HepG2 (cell line): ENCODE measurements at regions not wholly inside any gene's neighbourhood (a gene's known extent, or its start where the extent isn't known, plus 50 kb on each side); places are given as distances from the start of the nearest gene placed in this dataset.

Source experiments
- ATAC-seq: fragments of 200-7000 bp; cut with Tn5 transposase; 3 replicates; pipeline ENCODE4 v1.9.1; 2020; ENCODE audit warnings: mild to moderate bottlenecking, moderate library complexity
- BruUV-seq: library from RNA; stranded (reverse); fragments of 400-500 nt; replicated peaks from 2 replicates; lab custom pipeline; 2021; lab: Mats Ljungman, UMichigan
- CTCF ChIA-PET: fragments of 300-600 bp; formaldehyde crosslinking; extraction: SDS; loops from one replicate; lab custom pipeline; 2021; ENCODE audit warnings: low total read pairs, inconsistent platforms, low intra/inter-chr PET ratio; lab: Yijun Ruan, JAX
- POLR2A ChIA-PET: fragments of 350-600 bp; sonication (Branson Sonifier 250); formaldehyde crosslinking; loops from one replicate; lab custom pipeline; 2020; ENCODE audit warnings: antibody characterized with exemption, inconsistent platforms; lab: Yijun Ruan, JAX
- DNase-seq: peaks from one replicate; pipeline ENCODE4 v3.0.0-alpha.2; 2015; ENCODE audit warnings: low spot score
- FAIRE-seq: peaks from 3 replicates; lab custom pipeline; 2011; peaks lifted over from hg19 to GRCh38; lab: Jason Lieb, UNC
- H2AFZ ChIP-seq: one replicate; pipeline ENCODE4 v1.6.1; 2011; ENCODE audit warnings: low read length, inconsistent platforms
- H3K27ac ChIP-seq: fragments of 300-600 bp; 3 replicates; pipeline ENCODE4 v1.8.0; 2011; ENCODE audit warnings: mixed run types, mild to moderate bottlenecking, mixed read lengths, low read length, inconsistent platforms; ENCODE audit not compliant: insufficient read depth; ENCODE audit errors: extremely low read length
- H3K27me3 ChIP-seq, 2 experiments: fragments of 200-600 bp in 1 of 2; 2 replicates in 1 of 2; 3 replicates in 1 of 2; pipeline versions ENCODE4 v1.6.0 to v1.8.0; 2011; ENCODE audit warnings: low read length in 2 of 2, mild to moderate bottlenecking in 2 of 2, moderate library complexity in 2 of 2, inconsistent platforms in 1 of 2; ENCODE audit not compliant: insufficient read depth in 2 of 2, control insufficient read depth in 1 of 2
- H3K36me3 ChIP-seq, 2 experiments: fragments of 200-600 bp in 1 of 2; replicated peaks in 1 of 2; 2 replicates in 1 of 2; 3 replicates in 1 of 2; pipeline versions ENCODE4 v1.5.1 to v1.8.0; 2011; ENCODE audit warnings: low read length in 2 of 2, inconsistent platforms in 1 of 2; ENCODE audit not compliant: insufficient read depth in 2 of 2, control insufficient read depth in 1 of 2
- H3K4me1 ChIP-seq: 2 replicates; pipeline ENCODE4 v1.5.1; 2012; ENCODE audit warnings: low read length, inconsistent platforms; ENCODE audit not compliant: insufficient read depth
- H3K4me2 ChIP-seq: 2 replicates; pipeline ENCODE4 v1.6.0; 2011; ENCODE audit warnings: low read depth, low read length, inconsistent platforms
- H3K4me3 ChIP-seq, 3 experiments: fragments of 200-600 bp in 1 of 3; sonication (generic), shearing (Covaris generic) in 1 of 3; replicated peaks in 1 of 3; 2 replicates each; pipeline ENCODE4 v1.5.1; 2011 to 2016; ENCODE audit warnings: low read length in 3 of 3, inconsistent platforms in 2 of 3, low read depth in 2 of 3, mild to moderate bottlenecking in 2 of 3, control low read depth in 1 of 3, mixed read lengths in 1 of 3; ENCODE audit not compliant: insufficient read depth in 1 of 3
- H3K79me2 ChIP-seq: one replicate; pipeline ENCODE4 v1.6.1; 2011; ENCODE audit warnings: low read length, inconsistent platforms; ENCODE audit not compliant: insufficient read depth
- H3K9ac ChIP-seq: 2 replicates; pipeline ENCODE4 v1.6.0; 2011; ENCODE audit warnings: mild to moderate bottlenecking, low read depth, low read length, inconsistent platforms; ENCODE audit not compliant: insufficient read depth
- H3K9me3 ChIP-seq: 2 replicates; pipeline ENCODE4 v1.5.1; 2012; ENCODE audit warnings: mild to moderate bottlenecking, low read length
- H4K20me1 ChIP-seq: 2 replicates; pipeline ENCODE4 v1.6.0; 2011; ENCODE audit warnings: inconsistent platforms, mild to moderate bottlenecking, low read length, moderate library complexity; ENCODE audit not compliant: insufficient read depth
- HOXA7 ChIP-seq: sonication (generic); formaldehyde crosslinking; IDR thresholded peaks from 2 replicates; pipeline ENCODE4 v1.8.1; 2022; ENCODE audit warnings: mild to moderate bottlenecking, missing genetic modification reagents, moderate library complexity
- MLX ChIP-seq: IDR thresholded peaks from 2 replicates; pipeline ENCODE4 v1.6.1; 2016
- MXD1 ChIP-seq: sonication (generic); formaldehyde crosslinking; IDR thresholded peaks from 2 replicates; pipeline ENCODE4 v1.4.0; 2020; ENCODE audit warnings: mild to moderate bottlenecking, missing genetic modification reagents
- PAX8 ChIP-seq: sonication (generic); formaldehyde crosslinking; IDR thresholded peaks from 2 replicates; pipeline ENCODE4 v1.8.0; 2022; ENCODE audit warnings: mild to moderate bottlenecking, missing genetic modification reagents, borderline replicate concordance
- PBX2 ChIP-seq: IDR thresholded peaks from 2 replicates; pipeline ENCODE4 v1.6.1; 2016; ENCODE audit warnings: control low read depth
- PHB2 ChIP-seq: fragments of 450-650 bp; IDR thresholded peaks from 2 replicates; pipeline ENCODE4 v1.6.1; 2018; ENCODE audit not compliant: partially characterized antibody
- REXO4 ChIP-seq: sonication (generic); formaldehyde crosslinking; IDR thresholded peaks from 2 replicates; pipeline ENCODE4 v1.8.0; 2022; ENCODE audit warnings: missing genetic modification reagents, mild to moderate bottlenecking, borderline replicate concordance
- SMAD1 ChIP-seq: sonication (generic); formaldehyde crosslinking; IDR thresholded peaks from 2 replicates; pipeline ENCODE4 v1.4.0; 2020; ENCODE audit warnings: missing genetic modification reagents, low read depth, mild to moderate bottlenecking, borderline replicate concordance
- SNAPC2 ChIP-seq: sonication (generic); formaldehyde crosslinking; IDR thresholded peaks from 2 replicates; pipeline ENCODE4 v1.8.1; 2022; ENCODE audit warnings: mild to moderate bottlenecking, missing genetic modification reagents
- SP4 ChIP-seq: sonication (generic); formaldehyde crosslinking; IDR thresholded peaks from 2 replicates; pipeline ENCODE4 v1.8.1; 2023; ENCODE audit warnings: mild to moderate bottlenecking, missing genetic modification reagents
- YY1 ChIP-seq: IDR thresholded peaks from 2 replicates; pipeline ENCODE4 v1.6.1; 2011; ENCODE audit warnings: low read length, low read depth, moderate library complexity, mild to moderate bottlenecking; ENCODE audit not compliant: insufficient read depth, insufficient replicate concordance
- ZBTB40 ChIP-seq, 2 experiments: fragments of 450-650 bp in 1 of 2; sonication (generic) in 1 of 2; formaldehyde crosslinking in 1 of 2; IDR thresholded peaks; 2 replicates each; pipeline versions ENCODE4 v1.6.1 to v1.8.0; 2016 to 2022; ENCODE audit warnings: antibody characterized with exemption in 1 of 2, mild to moderate bottlenecking in 1 of 2, missing genetic modification reagents in 1 of 2
- ZNF678 ChIP-seq: sonication (generic); formaldehyde crosslinking; IDR thresholded peaks from 2 replicates; pipeline ENCODE4 v1.4.0; 2020; ENCODE audit warnings: mild to moderate bottlenecking, missing genetic modification reagents
- WGBS: methylation state at CpG from one replicate; pipeline ENCODE4 v1.1.6; 2017; ENCODE audit warnings: low lambda C conversion rate; 5-methylcytosine and 5-hydroxymethylcytosine counted together
- in situ Hi-C: cut with HindIII; loops from 2 replicates; pipeline ENCODE4 v1.10.0; 2017; ENCODE audit warnings: low pct_unique_long_range_greater_than_20kb; ENCODE audit not compliant: extremely low pct_ligation_motif_present
- intact Hi-C: fragments of 100-400 bp; cut with micrococcal nuclease; formaldehyde crosslinking; loops from one replicate; pipeline ENCODE4 v1.10.0; 2022; ENCODE audit not compliant: unreplicated experiment

GRCh38 chr6:4635666-4636065 lies 140.5 kb upstream of the CDYL start (continued):
- TF ChIP-seq PBX2 (CRISPR knock-in tag) (no peak), SMAD1 (no peak), SP4 (CRISPR knock-in tag) (no peak), REXO4 (no peak)

GRCh38 chr6:4632421-4632820 lies 143.8 kb upstream of the CDYL start:
- no peak overlapping the region for H3K9ac ChIP-seq
- no peak overlapping the region for H3K4me3 ChIP-seq
- H4K20me1 ChIP-seq, result no peaks in the 10 kb centered on the region
- no peaks in the 10 kb centered on the region for H3K36me3 ChIP-seq
- no peak for ATAC-seq
- no peak overlapping the region for H3K27ac ChIP-seq
- in situ Hi-C loops, result no loop called here
- no peak overlapping the region for H3K4me2 ChIP-seq
- no peak for FAIRE-seq
- H3K4me1 ChIP-seq, result no peaks in the 10 kb centered on the region
- H2AFZ ChIP-seq, result no peak overlapping the region
- H3K79me2 ChIP-seq, result no peaks in the 10 kb centered on the region
- BruUV-seq, result no TSS peak
- CTCF ChIA-PET, result no interaction called here
- H3K9me3 ChIP-seq, result peaks cover 16% of the 10 kb centered on the region
- POLR2A ChIA-PET, result no interaction called here
- no peak for DNase-seq
- intact Hi-C loops, result no loop called here
- H3K27me3 ChIP-seq, result no peaks in the 10 kb centered on the region; a peak in 1 of 5 replicates
- WGBS, result 60% methylated on average over 2 of the region's 2 CpGs
- TF ChIP-seq PHB2 (no peak), YY1 (no peak), MXD1 (CRISPR knock-in tag) (no peak), MLX (CRISPR knock-in tag) (no peak), SNAPC2 (no peak), ZBTB40 (IDR thresholded peaks at IDR 0.05) (no peak), ZBTB40 (CRISPR knock-in tag; IDR thresholded peaks at IDR 0.05) (no peak), ZNF678 (CRISPR knock-in tag) (no peak), HOXA7 (CRISPR knock-in tag) (no peak), PAX8 (CRISPR knock-in tag) (no peak)
